ENCODE measurements at regions not wholly inside any gene's neighbourhood (a gene's known extent, or its start where the extent isn't known, plus 50 kb on each side); places are given as distances from the start of the nearest gene placed in this dataset.

GRCh38 chr10:57249615-57250281 lies 888.7 kb upstream of the ZWINT start:
- H3K4me1 Mint-ChIP-seq = no peaks in the 10 kb centered on the region
- no peak overlapping the region for H3K27ac Mint-ChIP-seq
- no peaks in the 10 kb centered on the region for H3K36me3 Mint-ChIP-seq
- ATAC-seq (ENCODE audit: low read depth) (no peak), DNase-seq (ENCODE audit: low spot score in 2 of 2) (no peak)
- H3K27me3 Mint-ChIP-seq = no peaks in the 10 kb centered on the region
- no peak overlapping the region for H3K4me3 Mint-ChIP-seq
- no peaks in the 10 kb centered on the region for H3K9me3 Mint-ChIP-seq

GRCh38 chr10:57247271-57247670 lies 886.2 kb upstream of the ZWINT start:
- Mint-ChIP-seq H3K36me3 (no peaks in the 10 kb centered on the region), H3K27ac (no peak overlapping the region), H3K4me1 (no peaks in the 10 kb centered on the region), H3K9me3 (no peaks in the 10 kb centered on the region), H3K27me3 (no peaks in the 10 kb centered on the region), H3K4me3 (no peak overlapping the region)
- no peak for DNase-seq (ENCODE audit: low spot score in 2 of 2)
- no peak for ATAC-seq (ENCODE audit: low read depth)

- no peaks in the 10 kb centered on the region for H3K27me3 Mint-ChIP-seq
- H3K36me3 Mint-ChIP-seq = no peaks in the 10 kb centered on the region
- peaks cover 11% of the 10 kb centered on the region for H3K9me3 Mint-ChIP-seq
- DNase-seq (ENCODE audit: low spot score in 2 of 2) (no peak), ATAC-seq (ENCODE audit: low read depth) (no peak)
- no peaks in the 10 kb centered on the region for H3K4me1 Mint-ChIP-seq
- H3K4me3 Mint-ChIP-seq = no peak overlapping the region
- no peak overlapping the region for H3K27ac Mint-ChIP-seq
These were observed 864.9 kb upstream of the ZWINT start for GRCh38 chr10:57225920-57226319.

- no peaks in the 10 kb centered on the region for H3K36me3 Mint-ChIP-seq
- DNase-seq (ENCODE audit: low spot score in 2 of 2) (no peak), ATAC-seq (ENCODE audit: low read depth) (no peak)
- no peaks in the 10 kb centered on the region for H3K4me1 Mint-ChIP-seq
- H3K27me3 Mint-ChIP-seq = no peaks in the 10 kb centered on the region
- peaks cover 9% of the 10 kb centered on the region for H3K9me3 Mint-ChIP-seq
- H3K4me3 Mint-ChIP-seq = no peak overlapping the region
- H3K27ac Mint-ChIP-seq = no peak overlapping the region
These were observed 863.8 kb upstream of the ZWINT start for GRCh38 chr10:57224811-57225210.

- H3K36me3 Mint-ChIP-seq = no peaks in the 10 kb centered on the region
- H3K27me3 Mint-ChIP-seq = no peaks in the 10 kb centered on the region
- H3K9me3 Mint-ChIP-seq = peaks cover 2% of the 10 kb centered on the region
- ATAC-seq (ENCODE audit: low read depth) = no peak
- no peak overlapping the region for H3K27ac Mint-ChIP-seq
- H3K4me1 Mint-ChIP-seq = peaks cover 3% of the 10 kb centered on the region
- H3K4me3 Mint-ChIP-seq = no peak overlapping the region
- DNase-seq (ENCODE audit: low spot score in 2 of 2) = no peak
These were observed 861.5 kb upstream of the ZWINT start for GRCh38 chr10:57222603-57223002.

GRCh38 chr10:57222129-57222528 lies 861.1 kb upstream of the ZWINT start:
- no peak for DNase-seq (ENCODE audit: low spot score in 2 of 2)
- H3K27ac Mint-ChIP-seq = no peak overlapping the region
- no peak for ATAC-seq (ENCODE audit: low read depth)
- H3K4me1 Mint-ChIP-seq = peaks cover 3% of the 10 kb centered on the region
- H3K4me3 Mint-ChIP-seq = no peak overlapping the region
- no peaks in the 10 kb centered on the region for H3K36me3 Mint-ChIP-seq
- peaks cover 2% of the 10 kb centered on the region for H3K9me3 Mint-ChIP-seq
- H3K27me3 Mint-ChIP-seq = no peaks in the 10 kb centered on the region

GRCh38 chr10:57221674-57222073 lies 860.6 kb upstream of the ZWINT start:
- no peak for ATAC-seq (ENCODE audit: low read depth)
- Mint-ChIP-seq H3K27me3 (no peaks in the 10 kb centered on the region), H3K4me3 (no peak overlapping the region), H3K4me1 (peaks cover 3% of the 10 kb centered on the region), H3K9me3 (peaks cover 2% of the 10 kb centered on the region), H3K36me3 (no peaks in the 10 kb centered on the region), H3K27ac (no peak overlapping the region)
- DNase-seq (ENCODE audit: low spot score in 2 of 2) = no peak

GRCh38 chr10:57218382-57218781 lies 857.3 kb upstream of the ZWINT start:
- Mint-ChIP-seq H3K9me3 (peaks cover 2% of the 10 kb centered on the region), H3K36me3 (no peaks in the 10 kb centered on the region), H3K27ac (no peak overlapping the region), H3K27me3 (no peaks in the 10 kb centered on the region), H3K4me1 (peaks cover 3% of the 10 kb centered on the region), H3K4me3 (no peak overlapping the region)
- no peak for DNase-seq (ENCODE audit: low spot score in 2 of 2)
- ATAC-seq (ENCODE audit: low read depth) = no peak

- no peak for DNase-seq (ENCODE audit: low spot score in 2 of 2)
- Mint-ChIP-seq H3K27me3 (no peaks in the 10 kb centered on the region), H3K27ac (no peak overlapping the region), H3K36me3 (no peaks in the 10 kb centered on the region), H3K4me3 (no peak overlapping the region), H3K4me1 (no peaks in the 10 kb centered on the region), H3K9me3 (peaks cover 2% of the 10 kb centered on the region)
- no peak for ATAC-seq (ENCODE audit: low read depth)
These were observed 841.3 kb upstream of the ZWINT start for GRCh38 chr10:57202356-57202755.

- Mint-ChIP-seq H3K36me3 (no peaks in the 10 kb centered on the region), H3K9me3 (peaks cover 2% of the 10 kb centered on the region), H3K4me1 (no peaks in the 10 kb centered on the region), H3K27me3 (no peaks in the 10 kb centered on the region), H3K4me3 (no peak overlapping the region), H3K27ac (no peak overlapping the region)
- ATAC-seq (ENCODE audit: low read depth) = no peak
- no peak for DNase-seq (ENCODE audit: low spot score in 2 of 2)
These were observed 827.8 kb upstream of the ZWINT start for GRCh38 chr10:57188846-57189245.

- Mint-ChIP-seq H3K27me3 (no peaks in the 10 kb centered on the region), H3K27ac (no peak overlapping the region), H3K36me3 (no peaks in the 10 kb centered on the region), H3K4me3 (no peak overlapping the region), H3K4me1 (no peaks in the 10 kb centered on the region), H3K9me3 (peaks cover 3% of the 10 kb centered on the region)
- ATAC-seq (ENCODE audit: low read depth) (no peak), DNase-seq (ENCODE audit: low spot score in 2 of 2) (no peak)
These were observed 825.1 kb upstream of the ZWINT start for GRCh38 chr10:57186201-57186600.

- DNase-seq (ENCODE audit: low spot score in 2 of 2) (no peak), ATAC-seq (ENCODE audit: low read depth) (no peak)
- Mint-ChIP-seq H3K27ac (no peak overlapping the region), H3K4me1 (peaks cover 3% of the 10 kb centered on the region), H3K36me3 (no peaks in the 10 kb centered on the region), H3K9me3 (no peaks in the 10 kb centered on the region), H3K4me3 (no peak overlapping the region), H3K27me3 (no peaks in the 10 kb centered on the region)
These were observed 808.5 kb upstream of the ZWINT start for GRCh38 chr10:57169597-57169996.

- no peak overlapping the region for H3K4me3 Mint-ChIP-seq
- H3K27ac Mint-ChIP-seq = no peak overlapping the region
- no peaks in the 10 kb centered on the region for H3K9me3 Mint-ChIP-seq
- H3K4me1 Mint-ChIP-seq = peaks cover 3% of the 10 kb centered on the region
- H3K36me3 Mint-ChIP-seq = no peaks in the 10 kb centered on the region
- no peaks in the 10 kb centered on the region for H3K27me3 Mint-ChIP-seq
- DNase-seq (ENCODE audit: low spot score in 2 of 2) = no peak
- ATAC-seq (ENCODE audit: low read depth) = no peak
These were observed 807.7 kb upstream of the ZWINT start for GRCh38 chr10:57168611-57169240.

GRCh38 chr10:57165671-57166070 lies 804.6 kb upstream of the ZWINT start:
- no peak overlapping the region for H3K4me3 Mint-ChIP-seq
- no peak overlapping the region for H3K27ac Mint-ChIP-seq

GRCh38 chr10:57162231-57162630 lies 801.2 kb upstream of the ZWINT start:
- peaks cover 3% of the 10 kb centered on the region for H3K4me1 Mint-ChIP-seq
- no peak overlapping the region for H3K27ac Mint-ChIP-seq
- peaks cover 1% of the 10 kb centered on the region for H3K9me3 Mint-ChIP-seq
- ATAC-seq (ENCODE audit: low read depth) (no peak), DNase-seq (ENCODE audit: low spot score in 2 of 2) (no peak)
- no peak overlapping the region for H3K4me3 Mint-ChIP-seq
- H3K36me3 Mint-ChIP-seq = peaks cover 1% of the 10 kb centered on the region
- H3K27me3 Mint-ChIP-seq = no peaks in the 10 kb centered on the region

More at GRCh38 chr10:57165671-57166070, 804.6 kb upstream of the ZWINT start:
- H3K9me3 Mint-ChIP-seq = peaks cover 1% of the 10 kb centered on the region
- peaks cover 1% of the 10 kb centered on the region for H3K36me3 Mint-ChIP-seq
- peaks cover 3% of the 10 kb centered on the region for H3K4me1 Mint-ChIP-seq
- DNase-seq (ENCODE audit: low spot score in 2 of 2) = no peak
- H3K27me3 Mint-ChIP-seq = no peaks in the 10 kb centered on the region
- ATAC-seq (ENCODE audit: low read depth) = no peak

Measured in memory B cell (primary cell).